OCI-LY3 (cell line): ENCODE measurements at regions not wholly inside any gene's neighbourhood (a gene's known extent, or its start where the extent isn't known, plus 50 kb on each side); places are given as distances from the start of the nearest gene placed in this dataset.

ENCODE experiments used
- CTCF ChIP-seq: fragments of 200-600, 300-600 bp; sonication (generic); IDR thresholded peaks from 2 replicates; pipeline ENCODE4 v1.5.1; 2014; ENCODE audit warnings: antibody characterized with exemption, low read length, low read depth
- EZH2phosphoT487 ChIP-seq: fragments of 200-600 bp; shearing (Covaris generic); IDR thresholded peaks from 2 replicates; pipeline ENCODE4 v1.6.1; 2018; ENCODE audit warnings: antibody characterized with exemption, mixed run types, low read depth

GRCh38 chr12:47364261-47364660 is 284.5 kb upstream of the AMIGO2 start:
- TF ChIP-seq CTCF (no peak), EZH2phosphoT487 (no peak)
